H9 (cell line): ENCODE measurements at regions not wholly inside any gene's neighbourhood (a gene's known extent, or its start where the extent isn't known, plus 50 kb on each side); places are given as distances from the start of the nearest gene placed in this dataset.

ENCODE experiments used
- DNase-seq: peaks from one replicate; pipeline ENCODE4 v3.0.0-alpha.2; 2017
- H2AFZ ChIP-seq: one replicate; pipeline ENCODE4 v1.6.1; 2013; ENCODE audit warnings: mild to moderate bottlenecking, low read length, control low read depth, moderate library complexity
- H2AK5ac ChIP-seq: 2 replicates; pipeline ENCODE4 v1.6.1; 2013; ENCODE audit warnings: low read length, control low read depth, mixed read lengths; ENCODE audit not compliant: insufficient read length
- H2BK120ac ChIP-seq: one replicate; pipeline ENCODE4 v1.6.1; 2013; ENCODE audit warnings: low read depth, mild to moderate bottlenecking, low read length, control low read depth, inconsistent platforms; ENCODE audit not compliant: poor library complexity, severe bottlenecking
- H2BK12ac ChIP-seq: 2 replicates; pipeline ENCODE4 v1.6.1; 2013; ENCODE audit warnings: low read length, control low read depth, mixed read lengths, low read depth; ENCODE audit not compliant: insufficient read length
- H2BK15ac ChIP-seq: 2 replicates; pipeline ENCODE4 v1.6.1; 2013; ENCODE audit warnings: low read depth, low read length, control low read depth
- H2BK20ac ChIP-seq: one replicate; pipeline ENCODE4 v1.6.1; 2013; ENCODE audit warnings: low read depth, mild to moderate bottlenecking, low read length, control low read depth, inconsistent platforms; ENCODE audit not compliant: poor library complexity, severe bottlenecking
- H2BK5ac ChIP-seq: 2 replicates; pipeline ENCODE4 v1.6.1; 2013; ENCODE audit warnings: low read length, control low read depth, mixed read lengths; ENCODE audit not compliant: insufficient read length
- H3K14ac ChIP-seq: 2 replicates; pipeline ENCODE4 v1.6.1; 2013; ENCODE audit warnings: low read length, control low read depth; ENCODE audit not compliant: insufficient read depth
- H3K18ac ChIP-seq: 2 replicates; pipeline ENCODE4 v1.6.1; 2013; ENCODE audit warnings: low read depth, mild to moderate bottlenecking, mixed read lengths, low read length, control low read depth; ENCODE audit not compliant: insufficient read length
- H3K23ac ChIP-seq: 2 replicates; pipeline ENCODE4 v1.6.1; 2013; ENCODE audit warnings: low read length, control low read depth, mixed read lengths, low read depth; ENCODE audit not compliant: insufficient read length
- H3K23me2 ChIP-seq: 2 replicates; pipeline ENCODE4 v1.6.1; 2013; ENCODE audit warnings: low read depth, mild to moderate bottlenecking, mixed read lengths, low read length, control low read depth; ENCODE audit not compliant: insufficient read length, poor library complexity, severe bottlenecking
- H3K27ac ChIP-seq: 2 replicates; pipeline ENCODE4 v1.5.1; 2013; ENCODE audit warnings: low read length, control low read depth, mixed read lengths, low read depth; ENCODE audit not compliant: insufficient read length
- H3K27me3 ChIP-seq: 2 replicates; pipeline ENCODE4 v1.6.1; 2013; ENCODE audit warnings: low read length, control low read depth, inconsistent platforms; ENCODE audit not compliant: insufficient read depth
- H3K4ac ChIP-seq: 2 replicates; pipeline ENCODE4 v1.6.1; 2013; ENCODE audit warnings: low read depth, mild to moderate bottlenecking, control low read depth, inconsistent platforms, low read length, moderate library complexity
- H3K4me1 ChIP-seq: 2 replicates; pipeline ENCODE4 v1.6.1; 2013; ENCODE audit warnings: low read length, control low read depth, inconsistent platforms; ENCODE audit not compliant: insufficient read depth
- H3K4me2 ChIP-seq: 2 replicates; pipeline ENCODE4 v1.6.1; 2013; ENCODE audit warnings: low read length, control low read depth, mixed read lengths; ENCODE audit not compliant: insufficient read length, insufficient read depth
- H3K56ac ChIP-seq: 2 replicates; pipeline ENCODE4 v1.6.1; 2013; ENCODE audit warnings: low read depth, mild to moderate bottlenecking, mixed read lengths, low read length, control low read depth; ENCODE audit not compliant: insufficient read length
- H3K79me1 ChIP-seq: 2 replicates; pipeline ENCODE4 v1.6.1; 2013; ENCODE audit warnings: low read depth, mild to moderate bottlenecking, moderate library complexity, low read length, control low read depth, inconsistent platforms; ENCODE audit not compliant: insufficient read depth, poor library complexity, severe bottlenecking
- H3K79me2 ChIP-seq: 2 replicates; pipeline ENCODE4 v1.6.1; 2013; ENCODE audit warnings: low read length, control low read depth, inconsistent platforms; ENCODE audit not compliant: insufficient read depth
- H3K9ac ChIP-seq: 2 replicates; pipeline ENCODE4 v1.6.1; 2013; ENCODE audit warnings: low read length, control low read depth, mixed read lengths; ENCODE audit not compliant: insufficient read length; ENCODE audit errors: extremely low read depth
- H3K9me3 ChIP-seq: one replicate; pipeline ENCODE4 v1.6.1; 2013; ENCODE audit warnings: low read depth, low read length, inconsistent platforms; ENCODE audit not compliant: control insufficient read depth
- H3T11ph ChIP-seq: one replicate; pipeline ENCODE4 v1.6.1; 2013; ENCODE audit warnings: mild to moderate bottlenecking, low read length, control low read depth, inconsistent platforms
- H4K20me1 ChIP-seq: one replicate; pipeline ENCODE4 v1.6.1; 2013; ENCODE audit not compliant: control insufficient read depth, insufficient read length, insufficient read depth
- H4K5ac ChIP-seq: 2 replicates; pipeline ENCODE4 v1.6.1; 2013; ENCODE audit warnings: low read depth, mild to moderate bottlenecking, mixed read lengths, low read length, control low read depth; ENCODE audit not compliant: insufficient read length
- H4K8ac ChIP-seq: replicated peaks from 2 replicates; pipeline ENCODE4 v1.6.1; 2013; ENCODE audit warnings: low read length, control low read depth, mixed read lengths, low read depth; ENCODE audit not compliant: insufficient read length
- H4K91ac ChIP-seq: 2 replicates; pipeline ENCODE4 v1.6.1; 2013; ENCODE audit warnings: low read depth, mild to moderate bottlenecking, moderate library complexity, mixed read lengths, low read length, control low read depth; ENCODE audit not compliant: insufficient read length
- H3K27ac Mint-ChIP-seq, 3 experiments: 2 replicates in 2 of 3; 3 replicates in 1 of 3; pipeline ENCODE4 v1.8.0; 2020 to 2021; ENCODE audit warnings: mixed read lengths in 3 of 3, mild to moderate bottlenecking in 1 of 3, moderate library complexity in 1 of 3
- H3K27me3 Mint-ChIP-seq: 2 replicates; pipeline ENCODE4 v1.8.0; 2021; ENCODE audit warnings: low read depth, mild to moderate bottlenecking, moderate library complexity, mixed read lengths
- H3K36me3 Mint-ChIP-seq, 3 experiments: 2 replicates in 2 of 3; 3 replicates in 1 of 3; pipeline ENCODE4 v1.8.0; 2020 to 2021; ENCODE audit warnings: low read depth in 3 of 3, mixed read lengths in 3 of 3; ENCODE audit not compliant: insufficient read depth in 1 of 3
- H3K4me1 Mint-ChIP-seq, 2 experiments: 2 replicates each; pipeline ENCODE4 v1.8.0; 2020; ENCODE audit warnings: mixed read lengths in 2 of 2
- H3K4me3 Mint-ChIP-seq, 2 experiments: 2 replicates in 1 of 2; 3 replicates in 1 of 2; pipeline ENCODE4 v1.8.0; 2020 to 2021; ENCODE audit warnings: mild to moderate bottlenecking in 2 of 2, mixed read lengths in 2 of 2, moderate library complexity in 1 of 2
- H3K9me3 Mint-ChIP-seq, 2 experiments: 2 replicates in 1 of 2; 3 replicates in 1 of 2; pipeline ENCODE4 v1.8.0; 2020; ENCODE audit warnings: mild to moderate bottlenecking in 2 of 2, mixed read lengths in 2 of 2, moderate library complexity in 1 of 2
- WGBS: extraction: QIAGEN DNeasy Blood & Tissue Kit; methylation state at CpG from one replicate; pipeline ENCODE4 v1.1.7; 2013; ENCODE audit warnings: missing lambda C conversion rate, low lambda C conversion rate, mixed read lengths; ENCODE audit not compliant: insufficient read length; ENCODE audit errors: extremely low coverage; 5-methylcytosine and 5-hydroxymethylcytosine counted together
- TF ChIP-seq, protein P1 (sequence below): fragments of 200-600 bp; sonication (generic); conservative IDR thresholded peaks from 3 replicates; pipeline ENCODE4 v1.8.0; 2021; ENCODE audit warnings: antibody characterized with exemption, mild to moderate bottlenecking

DNA sequence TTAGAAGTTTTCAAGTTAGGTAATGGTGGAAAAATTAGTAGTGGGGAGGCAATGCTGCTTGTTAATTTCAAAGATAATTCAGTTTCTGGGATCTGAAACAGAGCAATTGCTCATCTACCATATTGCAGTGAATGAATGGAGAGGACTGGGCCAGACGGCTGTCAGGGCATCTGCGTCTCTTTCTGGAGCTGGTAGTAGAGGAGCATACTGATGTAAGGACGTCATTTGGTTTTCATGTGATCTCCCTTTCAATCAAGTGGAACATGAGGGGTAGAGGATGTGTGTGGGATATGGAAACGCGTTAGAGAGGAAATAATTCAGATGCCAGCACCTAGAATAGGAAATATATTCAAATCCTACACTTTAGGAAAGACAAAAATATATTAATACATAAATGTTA lies 490.3 kb downstream of the ADCYAP1 start:
- no peak overlapping the region for H3K4me2 ChIP-seq
- H2BK12ac ChIP-seq: no peak overlapping the region
- H2BK15ac ChIP-seq: no peak overlapping the region
- H3T11ph ChIP-seq: no peak overlapping the region
- no peaks in the 10 kb centered on the region for H3K23me2 ChIP-seq
- H2AK5ac ChIP-seq: no peak overlapping the region
- no peaks in the 10 kb centered on the region for H3K4me1 Mint-ChIP-seq
- H4K20me1 ChIP-seq: no peaks in the 10 kb centered on the region
- H3K79me1 ChIP-seq: no peaks in the 10 kb centered on the region
- no CpG with 5 or more reads among the region's 5 CpGs for WGBS
- H3K4ac ChIP-seq: no peak overlapping the region
- DNase-seq: no peak
- H4K8ac ChIP-seq: no peak overlapping the region
- TF ChIP-seq, protein P1, sequence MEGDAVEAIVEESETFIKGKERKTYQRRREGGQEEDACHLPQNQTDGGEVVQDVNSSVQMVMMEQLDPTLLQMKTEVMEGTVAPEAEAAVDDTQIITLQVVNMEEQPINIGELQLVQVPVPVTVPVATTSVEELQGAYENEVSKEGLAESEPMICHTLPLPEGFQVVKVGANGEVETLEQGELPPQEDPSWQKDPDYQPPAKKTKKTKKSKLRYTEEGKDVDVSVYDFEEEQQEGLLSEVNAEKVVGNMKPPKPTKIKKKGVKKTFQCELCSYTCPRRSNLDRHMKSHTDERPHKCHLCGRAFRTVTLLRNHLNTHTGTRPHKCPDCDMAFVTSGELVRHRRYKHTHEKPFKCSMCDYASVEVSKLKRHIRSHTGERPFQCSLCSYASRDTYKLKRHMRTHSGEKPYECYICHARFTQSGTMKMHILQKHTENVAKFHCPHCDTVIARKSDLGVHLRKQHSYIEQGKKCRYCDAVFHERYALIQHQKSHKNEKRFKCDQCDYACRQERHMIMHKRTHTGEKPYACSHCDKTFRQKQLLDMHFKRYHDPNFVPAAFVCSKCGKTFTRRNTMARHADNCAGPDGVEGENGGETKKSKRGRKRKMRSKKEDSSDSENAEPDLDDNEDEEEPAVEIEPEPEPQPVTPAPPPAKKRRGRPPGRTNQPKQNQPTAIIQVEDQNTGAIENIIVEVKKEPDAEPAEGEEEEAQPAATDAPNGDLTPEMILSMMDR: no peak
- no peaks in the 10 kb centered on the region for H3K4me1 ChIP-seq
- H3K9me3 Mint-ChIP-seq: no peaks in the 10 kb centered on the region
- no peak overlapping the region for H3K14ac ChIP-seq
- H2AFZ ChIP-seq: no peak overlapping the region
- no peaks in the 10 kb centered on the region for H3K79me2 ChIP-seq
- no peak overlapping the region for H3K4me3 Mint-ChIP-seq
- H3K18ac ChIP-seq: no peak overlapping the region
- H3K9ac ChIP-seq: no peak overlapping the region
- no peaks in the 10 kb centered on the region for H3K9me3 ChIP-seq
- no peak overlapping the region for H3K27ac Mint-ChIP-seq
- H3K23ac ChIP-seq: no peak overlapping the region
- no peak overlapping the region for H4K91ac ChIP-seq
- no peak overlapping the region for H2BK5ac ChIP-seq
- no peaks in the 10 kb centered on the region for H3K36me3 Mint-ChIP-seq
- H3K27me3 ChIP-seq: no peaks in the 10 kb centered on the region
- no peak overlapping the region for H2BK120ac ChIP-seq
- H3K27me3 Mint-ChIP-seq: no peaks in the 10 kb centered on the region
- no peak overlapping the region for H3K56ac ChIP-seq
- H4K5ac ChIP-seq: no peak overlapping the region
- no peak overlapping the region for H2BK20ac ChIP-seq
- H3K27ac ChIP-seq: no peak overlapping the region
